ENCODE measurements at regions not wholly inside any gene's neighbourhood (a gene's known extent, or its start where the extent isn't known, plus 50 kb on each side); places are given as distances from the start of the nearest gene placed in this dataset.

DNA sequence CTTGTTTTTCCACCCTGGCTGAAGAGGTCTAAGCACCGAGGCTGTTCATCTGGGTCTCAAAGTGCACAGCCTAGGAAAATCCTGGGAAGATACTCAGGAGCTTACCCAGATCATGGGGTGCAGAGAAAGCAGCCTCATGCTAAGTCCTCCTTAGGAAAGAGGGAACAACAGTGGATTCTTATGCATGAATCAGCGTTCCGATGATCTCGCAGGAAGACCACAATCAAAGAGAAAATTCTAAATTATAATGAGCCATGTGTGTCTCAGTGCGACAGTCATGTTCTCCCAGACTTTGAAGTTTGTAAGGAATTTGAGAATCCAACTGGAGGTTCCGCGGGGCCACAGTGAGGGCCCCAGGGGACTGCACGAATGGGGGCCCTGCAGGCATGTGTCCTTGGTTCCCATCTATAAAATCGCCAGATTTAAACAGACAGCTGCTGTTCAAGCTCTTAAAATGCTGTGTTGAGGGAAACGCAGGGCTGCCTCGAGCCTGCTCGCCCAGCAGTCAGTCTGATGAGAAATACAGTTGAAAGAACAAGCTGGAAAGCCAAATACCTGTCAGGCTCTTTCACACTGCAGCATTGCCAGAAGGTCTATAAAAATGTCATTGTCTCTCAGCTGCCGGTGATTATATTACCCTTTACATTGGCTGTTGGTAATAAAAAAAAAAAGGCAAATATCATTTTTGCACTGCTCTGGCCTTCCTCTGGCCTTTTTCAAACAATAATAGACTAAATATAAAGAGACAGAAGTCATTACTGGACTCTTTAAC lies 152.1 kb downstream of the PMP22 start:
- intact Hi-C loops (cut with micrococcal nuclease), result no loop called here

DNA sequence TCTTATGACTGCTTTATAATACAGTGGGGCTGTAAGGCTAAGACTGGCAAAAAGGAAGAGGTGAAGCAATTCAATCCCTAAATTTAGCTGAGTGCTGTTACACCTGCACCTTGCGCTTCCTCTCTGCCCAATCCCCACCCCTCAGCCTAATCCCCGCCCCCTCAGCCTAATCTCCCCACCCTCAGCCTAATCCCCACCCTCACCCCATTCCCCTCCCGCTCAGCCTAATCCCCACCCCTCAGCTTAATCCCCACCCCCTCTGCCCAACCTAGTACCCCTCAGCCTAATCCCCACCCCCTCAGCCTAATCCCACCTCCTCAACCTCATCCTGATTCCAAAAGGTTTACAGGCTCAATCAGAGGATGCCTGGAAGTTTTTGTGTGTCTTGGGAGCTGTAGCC lies 155.5 kb downstream of the PMP22 start:
- intact Hi-C loops (cut with micrococcal nuclease), result no loop called here

- intact Hi-C loops (cut with micrococcal nuclease), result no loop called here
These were observed 156.1 kb downstream of the PMP22 start for GRCh38 chr17:15108992-15109391.

- intact Hi-C loops (cut with micrococcal nuclease), result no loop called here
These were observed 158.6 kb downstream of the PMP22 start for GRCh38 chr17:15106540-15106939.

- intact Hi-C loops (cut with micrococcal nuclease), result no loop called here
These were observed 161.3 kb downstream of the PMP22 start for GRCh38 chr17:15103785-15104184.

DNA sequence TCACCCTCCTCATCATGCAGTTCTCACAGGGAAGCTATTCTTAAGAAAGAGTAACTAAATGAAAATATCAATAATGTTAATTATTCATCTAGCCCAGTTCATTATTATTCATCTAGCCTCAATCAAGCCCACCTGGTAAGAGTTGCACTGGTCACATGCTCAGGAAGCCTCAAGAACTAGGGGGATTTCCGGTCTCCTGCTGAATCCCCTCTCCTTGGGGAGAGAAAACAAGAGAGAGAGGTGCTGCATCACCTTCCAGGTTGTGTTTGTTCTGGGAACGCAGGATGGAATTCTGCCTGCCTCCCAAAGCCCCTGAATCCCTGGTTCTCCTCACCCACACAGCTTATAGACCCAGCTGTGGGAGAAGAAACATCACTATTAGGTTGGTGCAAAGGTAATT lies 164.0 kb downstream of the PMP22 start:
- intact Hi-C loops (cut with micrococcal nuclease), result no loop called here

GRCh38 chr17:15096511-15096910 lies 168.6 kb downstream of the PMP22 start:
- intact Hi-C loops (cut with micrococcal nuclease), result no loop called here

DNA sequence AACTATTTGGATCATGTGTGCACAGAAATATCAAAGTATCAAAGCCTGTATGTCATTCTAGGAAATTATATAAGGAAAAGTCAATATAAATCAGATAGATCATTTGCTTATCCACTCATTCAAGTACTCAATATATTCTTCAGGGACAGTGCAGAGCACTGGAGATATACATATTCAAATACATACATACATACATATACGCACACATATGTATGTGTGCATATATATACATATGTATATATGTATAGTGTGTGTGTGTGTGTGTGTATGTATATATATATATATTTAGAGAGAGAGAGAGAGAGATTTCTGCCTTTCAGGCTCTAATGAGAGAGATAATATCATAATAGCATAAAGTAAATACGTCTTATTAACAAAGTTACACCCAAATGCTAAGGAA lies 169.2 kb downstream of the PMP22 start:
- intact Hi-C loops (cut with micrococcal nuclease), result no loop called here

DNA sequence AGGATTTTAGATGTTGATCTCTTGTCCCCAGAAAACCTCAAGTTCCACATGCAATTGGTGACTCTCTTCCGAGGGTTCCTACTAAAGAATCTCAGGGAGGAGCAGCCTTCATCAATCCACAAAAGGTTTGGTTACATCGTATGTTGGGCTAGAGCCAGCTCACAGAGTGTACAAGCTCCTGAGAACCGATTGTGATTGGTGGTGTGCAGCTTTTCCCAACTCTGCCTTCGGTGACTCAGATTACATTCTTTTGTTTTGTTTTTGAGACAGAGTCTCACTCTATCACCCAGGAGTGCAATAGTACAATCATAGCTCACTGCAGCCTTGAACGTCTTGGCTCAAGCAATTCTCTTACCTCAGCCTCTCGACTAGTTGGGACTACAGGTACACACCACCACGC lies 172.4 kb downstream of the PMP22 start:
- intact Hi-C loops (cut with micrococcal nuclease), result no loop called here

- intact Hi-C loops (cut with micrococcal nuclease), result no loop called here
These were observed 172.9 kb downstream of the PMP22 start for GRCh38 chr17:15092261-15092660.

DNA sequence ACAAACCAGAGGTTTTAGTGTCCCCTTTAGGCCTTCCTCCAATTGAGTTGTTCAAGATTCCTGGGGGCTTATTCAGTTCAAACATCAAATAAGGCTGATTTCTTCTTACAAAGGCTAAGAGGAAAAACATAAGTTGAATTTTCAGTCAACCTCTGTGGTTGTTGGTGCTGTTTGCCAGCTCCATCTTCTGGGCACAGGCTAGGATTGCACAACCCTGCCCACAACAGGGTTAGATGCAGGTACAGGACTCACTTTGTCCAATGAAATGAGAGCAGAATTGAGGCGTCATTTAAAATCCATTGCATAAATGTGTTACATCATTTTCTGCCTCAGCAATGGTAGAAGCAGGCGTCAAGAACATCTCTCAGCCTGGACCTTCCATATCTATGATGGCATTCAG lies 173.3 kb downstream of the PMP22 start:
- intact Hi-C loops (cut with micrococcal nuclease), result no loop called here

GRCh38 chr17:15090533-15090932 lies 174.6 kb downstream of the PMP22 start:
- intact Hi-C loops (cut with micrococcal nuclease), result no loop called here

DNA sequence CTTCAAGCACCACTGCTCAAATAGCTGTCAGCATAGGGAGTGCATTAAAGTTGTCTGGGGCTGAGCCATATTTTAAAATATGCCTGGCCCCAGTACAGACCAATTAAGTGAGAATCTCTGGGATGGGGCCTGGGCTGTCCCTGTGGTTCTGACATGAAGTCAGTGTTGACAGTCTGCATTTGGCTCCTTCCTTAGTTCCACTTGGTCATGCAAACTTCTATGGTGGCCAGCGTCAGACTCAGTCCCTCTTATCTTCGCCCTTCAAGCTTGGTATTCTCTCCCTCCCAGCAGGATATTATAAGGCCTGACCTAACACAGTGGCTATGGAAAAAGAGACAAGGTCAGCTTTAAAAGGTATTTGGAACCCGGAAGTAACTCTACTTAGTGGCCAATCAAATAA lies 177.2 kb downstream of the PMP22 start:
- intact Hi-C loops (cut with micrococcal nuclease), result no loop called here

GRCh38 chr17:15086776-15087295 lies 178.3 kb downstream of the PMP22 start:
- intact Hi-C loops (cut with micrococcal nuclease), result no loop called here

- intact Hi-C loops (cut with micrococcal nuclease), result no loop called here
These were observed 179.0 kb downstream of the PMP22 start for GRCh38 chr17:15085890-15086677.

DNA sequence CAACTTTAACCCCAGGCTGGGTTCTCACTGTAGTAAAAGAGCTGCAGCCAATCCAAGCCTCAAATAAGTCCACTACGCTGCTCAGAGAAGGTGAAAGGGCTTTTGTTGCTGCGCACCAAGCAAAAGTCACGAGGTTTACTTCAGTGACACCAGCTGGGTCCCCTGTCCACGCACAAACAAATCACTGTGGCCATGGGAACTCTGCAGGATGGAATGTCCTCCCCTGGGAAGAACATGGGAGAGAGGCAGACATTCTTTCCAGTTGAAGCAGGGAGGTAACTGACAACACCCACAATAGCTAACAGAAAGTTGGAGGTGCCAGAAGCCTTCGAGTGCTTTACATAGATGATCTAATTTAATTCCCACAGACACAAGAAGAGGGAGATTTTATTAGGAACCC lies 181.9 kb downstream of the PMP22 start:
- intact Hi-C loops (cut with micrococcal nuclease), result no loop called here

GRCh38 chr17:15081008-15081407 lies 184.1 kb downstream of the PMP22 start:
- intact Hi-C loops (cut with micrococcal nuclease), result no loop called here

DNA sequence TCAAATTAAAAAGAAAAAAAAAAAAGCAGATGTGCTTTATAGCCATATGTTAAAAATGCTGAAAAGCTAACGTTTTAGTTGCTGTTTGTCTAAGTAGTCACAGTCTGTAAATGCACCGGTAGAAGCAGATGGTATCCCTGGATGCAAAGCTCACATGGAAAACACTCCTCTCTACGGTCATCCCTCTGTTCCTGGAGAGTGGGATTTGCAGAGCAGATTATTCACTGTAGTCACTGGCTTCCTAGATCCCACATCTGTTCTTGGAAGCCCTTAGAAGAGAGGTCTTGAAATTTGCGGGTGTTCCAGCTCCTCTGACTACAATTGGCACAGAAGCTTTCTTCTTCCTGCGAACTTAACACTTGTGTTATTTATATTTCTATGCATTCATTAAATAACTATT lies 186.6 kb downstream of the PMP22 start:
- intact Hi-C loops (cut with micrococcal nuclease), result no loop called here

GRCh38 chr17:15076991-15077663 lies 188.0 kb downstream of the PMP22 start:
- intact Hi-C loops (cut with micrococcal nuclease), result no loop called here

GRCh38 chr17:15051933-15052332 lies 213.2 kb downstream of the PMP22 start:
- intact Hi-C loops (cut with micrococcal nuclease), result no loop called here

- intact Hi-C loops (cut with micrococcal nuclease), result no loop called here
These were observed 215.3 kb downstream of the PMP22 start for GRCh38 chr17:15049795-15050160.

All from T-helper 1 cell treated with Interleukin-12 subunit alpha and Interleukin-12 subunit beta and Interleukin-4 antibody, amounts not matched to agents 30 ng/mL and 1 ng/mL, for 36 hours (primary cell).